HepG2 (cell line): ENCODE measurements at regions not wholly inside any gene's neighbourhood (a gene's known extent, or its start where the extent isn't known, plus 50 kb on each side); places are given as distances from the start of the nearest gene placed in this dataset.
"Not testable (repeated sequence)": the region's sequence is repeated elsewhere in the genome, so short reads cannot be mapped to it uniquely, and the experiment has no call there.

Experiments used
- EHMT2 ChIP-seq: fragments of 200-600 bp; sonication (generic); IDR thresholded peaks from 2 replicates; pipeline ENCODE4 v1.7.0; 2017; ENCODE audit warnings: antibody characterized with exemption, low read depth, low read length, borderline replicate concordance
- HNRNPK ChIP-seq: fragments of 200-400 bp; formaldehyde crosslinking; IDR thresholded peaks from 2 replicates; pipeline ENCODE4 v1.6.1; 2018; ENCODE audit warnings: low read length, low read depth, moderate library complexity, mild to moderate bottlenecking; ENCODE audit not compliant: poor library complexity, severe bottlenecking

GRCh38 chr9:42568530-42568929 lies 385.1 kb downstream of the SPATA31A6 start:
- TF ChIP-seq EHMT2, HNRNPK: not testable (repeated sequence)
